NCI-H1436 (cell line): ENCODE measurements at regions not wholly inside any gene's neighbourhood (a gene's known extent, or its start where the extent isn't known, plus 50 kb on each side); places are given as distances from the start of the nearest gene placed in this dataset.
"Not testable (repeated sequence)": the region's sequence is repeated elsewhere in the genome, so short reads cannot be mapped to it uniquely, and the experiment has no call there.

Source experiments
- DNase-seq: peaks from one replicate; lab custom pipeline; 2025; lab: John Stamatoyannopoulos, UW

- no peak for DNase-seq
Observed at GRCh38 chr11:95647355-95647754, 142.2 kb downstream of the FAM76B start.

DNA sequence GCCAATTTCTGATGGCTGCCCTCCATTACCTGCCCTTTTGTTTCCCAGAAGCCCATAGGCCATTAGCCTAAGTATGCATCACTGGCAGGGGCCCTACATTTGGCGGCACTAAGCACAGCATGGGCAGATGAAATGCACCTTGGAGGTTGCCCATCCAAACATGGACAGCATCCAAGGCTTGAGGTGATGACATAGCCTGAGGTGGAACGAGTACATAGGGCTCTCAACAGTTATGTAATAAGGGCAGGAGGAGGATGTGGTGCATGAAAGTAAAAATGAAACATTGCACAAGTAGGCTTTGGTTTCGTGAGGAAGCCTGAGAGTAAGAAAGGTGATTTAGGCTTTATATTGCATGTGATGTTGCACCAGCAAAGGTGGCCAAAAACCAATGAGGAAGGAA lies 148.1 kb downstream of the FAM76B start:
- DNase-seq, result no peak

DNA sequence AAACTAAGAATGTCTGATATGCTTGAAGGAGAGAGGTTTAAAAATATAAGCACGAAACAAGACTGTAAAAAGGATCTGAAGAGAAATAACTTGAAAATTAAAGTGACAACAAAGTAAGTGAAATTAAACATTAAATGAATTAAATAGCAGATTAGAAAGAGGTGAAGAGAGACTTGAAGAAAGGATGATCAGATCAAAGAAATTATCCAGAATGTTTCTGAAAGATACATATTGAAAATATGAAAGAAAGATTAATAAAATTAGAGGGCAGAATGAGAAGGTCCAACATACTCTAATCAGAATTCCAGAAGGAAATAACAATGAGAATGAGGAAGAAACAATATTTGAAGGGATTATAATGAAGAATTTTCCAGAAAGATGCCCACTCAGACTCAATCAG lies 151.1 kb downstream of the FAM76B start:
- no peak for DNase-seq

DNA sequence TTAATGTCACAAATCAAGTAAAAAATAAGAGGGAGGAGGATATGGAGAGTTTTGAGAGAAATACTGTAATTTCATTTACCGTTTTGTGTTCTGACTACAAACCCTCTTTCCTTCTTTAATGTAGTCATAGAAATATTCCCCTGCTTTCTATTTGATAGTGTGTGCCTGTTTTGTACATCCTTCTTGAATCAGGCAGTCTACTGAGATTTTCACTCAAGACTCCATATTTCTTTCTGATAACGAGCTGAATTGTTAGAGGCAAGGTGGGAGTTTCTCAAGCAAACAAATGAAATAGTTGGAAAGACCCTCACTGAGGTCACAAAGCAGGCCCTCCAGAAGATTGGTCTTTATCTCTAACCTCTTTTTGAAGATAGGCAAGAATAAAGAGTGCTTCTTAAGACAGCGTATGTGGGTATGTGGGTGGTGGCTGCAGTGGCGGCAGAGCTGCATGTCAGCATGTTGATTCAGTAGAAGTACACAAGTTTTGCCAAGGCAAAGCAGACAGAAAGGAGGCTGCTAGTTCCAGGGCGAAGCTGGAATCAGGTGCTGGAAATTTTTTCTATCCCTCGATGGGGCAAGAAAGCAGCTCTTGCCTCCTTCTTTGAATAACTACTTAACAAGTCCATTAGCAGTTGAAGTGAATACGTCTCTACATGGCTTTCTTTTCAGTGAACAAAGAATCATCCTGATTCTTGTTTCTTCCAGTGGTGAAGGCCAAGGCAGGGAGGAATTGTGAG lies 164.2 kb downstream of the FAM76B start:
- DNase-seq, result no peak

DNA sequence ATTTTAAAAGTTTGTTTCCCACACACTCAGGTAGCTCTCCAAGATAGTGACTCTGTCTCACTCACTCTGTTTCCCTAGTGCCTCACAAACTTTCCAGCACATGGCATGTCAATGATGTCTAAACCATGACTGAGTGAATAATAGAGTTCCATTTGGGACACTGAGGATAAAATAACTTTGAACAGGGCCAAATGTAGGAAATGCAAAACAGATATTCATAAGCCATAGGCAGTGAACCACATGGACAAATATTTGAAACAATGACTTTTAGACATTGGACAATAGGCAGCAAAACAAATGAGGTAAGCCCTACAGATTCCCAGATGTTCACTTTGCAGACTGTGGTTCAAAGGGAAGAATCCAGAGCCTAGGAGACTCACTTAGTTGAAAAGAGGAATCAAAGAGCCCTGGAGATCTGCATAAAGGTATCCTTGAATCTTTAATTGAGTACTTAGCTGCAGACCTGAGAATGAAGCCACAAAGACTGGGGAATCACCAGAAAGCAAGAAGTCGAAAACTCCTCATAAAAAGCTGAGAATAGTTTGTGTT lies 173.3 kb downstream of the FAM76B start:
- no peak for DNase-seq

DNA sequence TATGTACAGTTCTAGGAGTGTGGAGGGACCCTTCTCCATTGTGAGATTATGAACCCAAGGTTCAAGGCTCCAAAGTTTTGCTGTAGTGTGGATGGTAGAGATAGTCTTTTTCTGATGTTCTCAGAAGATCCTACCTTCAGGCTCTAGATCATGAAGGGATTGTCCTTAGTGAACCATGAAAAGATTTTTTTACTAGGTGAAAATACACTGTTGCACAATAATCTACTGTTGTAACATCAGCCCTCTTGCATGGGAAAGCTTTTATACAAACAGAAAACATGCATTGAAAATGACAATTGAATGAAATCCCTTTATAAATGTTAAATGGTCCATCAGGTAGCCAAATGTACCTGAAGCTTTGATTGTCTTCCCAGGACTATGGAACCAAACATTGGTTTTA lies 177.8 kb downstream of the FAM76B start:
- no peak for DNase-seq

DNA sequence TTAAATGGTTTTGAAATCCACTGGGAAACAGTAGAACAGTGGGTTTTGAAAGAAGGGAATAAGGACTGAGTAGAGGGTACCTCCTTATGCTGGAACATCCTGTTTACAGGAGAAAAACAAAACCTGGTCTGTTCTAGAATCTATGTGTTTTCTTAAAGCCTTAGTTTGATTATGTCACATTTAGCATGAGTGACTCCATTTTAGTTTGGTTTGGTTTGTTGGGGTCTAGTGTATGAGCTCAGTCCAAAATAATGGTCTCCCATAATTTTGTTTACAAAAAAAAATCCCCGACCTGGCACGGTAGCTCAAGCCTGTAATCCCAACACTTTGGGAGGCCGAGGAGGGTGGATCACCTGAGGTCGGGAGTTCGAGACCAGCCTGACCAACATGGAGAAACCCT lies 179.4 kb downstream of the FAM76B start:
- not testable (repeated sequence) for DNase-seq

DNA sequence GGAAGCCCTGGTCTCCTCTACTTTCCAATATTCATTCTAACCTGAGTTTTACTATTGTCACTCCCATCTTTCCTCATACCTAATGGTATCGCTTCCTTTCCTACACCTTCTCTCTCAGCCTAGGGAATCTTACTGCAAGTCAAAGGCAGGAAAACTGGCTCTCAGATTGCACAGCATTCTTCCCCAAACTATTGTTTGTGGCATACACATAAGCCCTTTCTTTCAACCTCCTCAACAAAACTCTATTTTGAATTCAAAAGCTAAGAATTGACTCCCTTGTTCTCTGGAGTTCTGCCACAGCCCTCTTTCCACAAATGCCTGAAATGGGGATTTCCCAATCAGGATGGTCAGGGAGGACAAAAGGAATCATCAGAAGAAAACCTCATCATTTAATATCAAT lies 181.5 kb downstream of the FAM76B start:
- no peak for DNase-seq

GRCh38 chr11:95606824-95607223 lies 182.8 kb downstream of the FAM76B start:
- DNase-seq, result no peak

- DNase-seq, result no peak
Observed at GRCh38 chr11:95605271-95605940, 184.2 kb downstream of the FAM76B start.

DNA sequence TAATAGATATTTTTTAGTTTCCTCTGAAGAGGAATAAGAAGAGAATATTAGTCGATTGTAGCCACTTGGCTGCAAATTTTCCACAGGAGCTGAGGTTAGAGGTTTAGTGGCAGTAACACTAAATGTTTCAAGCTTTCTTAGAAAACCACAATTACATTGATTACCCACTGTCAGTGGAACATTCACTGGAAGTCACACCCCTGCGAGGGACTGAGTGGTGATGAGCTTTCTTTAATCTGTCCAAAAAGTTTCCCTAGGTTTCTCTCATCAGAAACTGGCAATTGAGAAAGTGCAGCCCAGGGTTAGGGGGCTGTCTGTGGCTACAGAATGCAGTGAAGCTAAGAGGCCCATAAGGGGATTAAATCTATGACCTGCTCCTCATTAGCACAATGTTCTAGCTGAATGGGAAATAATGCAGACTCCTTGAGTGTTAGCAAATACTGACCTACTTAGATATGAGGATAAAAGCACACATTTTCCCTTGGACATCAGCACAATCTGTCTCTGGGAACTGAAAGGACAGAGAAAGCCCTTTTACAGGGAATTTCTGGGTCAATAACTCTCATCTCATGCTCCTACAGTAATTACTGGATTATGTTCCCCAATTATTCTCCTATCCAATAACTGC lies 189.5 kb downstream of the FAM76B start:
- DNase-seq, result no peak

DNA sequence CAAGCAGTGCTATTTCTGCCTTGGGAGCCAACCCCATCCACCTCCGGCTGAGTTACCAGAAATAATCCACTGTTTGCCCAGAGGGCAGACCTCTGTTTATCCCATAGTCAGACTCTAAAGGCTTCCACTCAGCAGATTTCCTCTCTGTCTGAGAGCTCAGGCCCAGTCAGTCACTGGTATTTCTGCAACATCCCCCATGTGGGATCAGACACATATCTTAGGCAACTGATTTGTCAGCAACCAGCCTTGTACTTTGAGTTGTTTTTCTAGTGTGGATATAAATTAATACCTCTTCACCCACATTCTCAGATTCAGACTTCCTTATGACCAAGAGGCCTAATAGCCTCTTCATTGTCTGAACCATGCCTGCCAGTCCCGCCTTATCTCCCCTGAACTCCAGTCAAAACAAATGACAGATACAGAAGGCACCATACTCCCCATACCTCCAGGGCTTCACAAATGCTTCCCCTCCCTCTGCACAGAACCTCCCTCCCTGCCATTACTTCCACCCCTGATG lies 193.6 kb downstream of the FAM76B start:
- no peak for DNase-seq

DNA sequence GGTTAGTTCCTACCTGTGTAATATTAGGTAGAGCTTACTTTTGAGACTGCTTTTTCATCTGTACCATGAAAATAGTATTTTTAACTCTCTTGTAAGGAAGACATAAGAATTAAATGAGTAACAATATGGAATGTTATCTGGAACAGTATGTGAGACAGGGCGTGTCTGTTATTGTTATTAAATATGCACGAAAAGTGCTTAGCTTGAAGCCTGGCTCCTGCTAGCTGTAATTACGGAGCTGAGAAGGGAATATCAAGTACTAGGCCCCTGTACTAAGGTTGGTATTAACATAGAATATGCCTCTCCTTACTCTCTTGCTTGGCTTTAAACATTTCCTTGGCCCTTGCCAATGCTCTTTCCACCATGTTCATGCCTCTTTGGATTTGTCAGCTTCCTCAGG lies 194.0 kb downstream of the FAM76B start:
- DNase-seq, result no peak

DNA sequence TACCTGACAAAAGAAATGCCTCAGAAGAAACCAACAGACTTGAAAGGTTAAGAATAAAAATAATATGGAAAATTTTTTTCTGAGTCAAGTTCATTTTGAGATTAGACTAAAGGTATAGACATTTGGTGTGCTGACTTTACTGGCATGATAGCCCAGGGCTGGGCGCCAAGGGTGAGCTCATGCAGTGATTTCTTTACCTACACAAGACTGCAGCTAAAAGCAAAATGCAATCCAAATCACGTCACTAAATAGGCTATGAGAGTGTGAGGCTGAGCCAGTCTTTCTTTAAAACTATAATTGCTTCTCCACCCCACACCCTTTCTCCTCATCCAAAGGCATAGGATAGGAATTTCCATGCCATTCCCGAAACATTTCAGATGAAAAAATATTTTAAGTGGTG lies 196.5 kb downstream of the FAM76B start:
- no peak for DNase-seq

DNA sequence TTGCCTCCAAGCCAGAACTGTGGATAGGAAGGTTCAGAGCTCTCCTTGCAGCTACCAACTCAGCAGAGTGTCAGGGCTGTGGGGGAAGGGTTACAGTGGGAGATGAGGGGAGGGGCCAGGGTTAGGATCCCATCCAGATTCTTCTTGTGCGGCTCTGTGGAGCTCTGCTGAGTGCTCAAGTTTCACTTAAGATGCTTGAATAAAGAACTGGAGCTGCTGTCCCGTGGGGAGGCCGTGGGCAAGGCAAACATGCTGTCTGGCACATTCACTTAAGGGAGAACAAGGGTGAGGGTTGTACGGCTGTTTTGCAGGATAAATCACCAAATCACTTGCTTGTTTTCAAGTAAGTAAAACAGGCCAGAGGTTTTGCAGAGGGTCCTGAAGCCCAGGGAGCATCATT lies 197.1 kb downstream of the FAM76B start:
- DNase-seq, result no peak

DNA sequence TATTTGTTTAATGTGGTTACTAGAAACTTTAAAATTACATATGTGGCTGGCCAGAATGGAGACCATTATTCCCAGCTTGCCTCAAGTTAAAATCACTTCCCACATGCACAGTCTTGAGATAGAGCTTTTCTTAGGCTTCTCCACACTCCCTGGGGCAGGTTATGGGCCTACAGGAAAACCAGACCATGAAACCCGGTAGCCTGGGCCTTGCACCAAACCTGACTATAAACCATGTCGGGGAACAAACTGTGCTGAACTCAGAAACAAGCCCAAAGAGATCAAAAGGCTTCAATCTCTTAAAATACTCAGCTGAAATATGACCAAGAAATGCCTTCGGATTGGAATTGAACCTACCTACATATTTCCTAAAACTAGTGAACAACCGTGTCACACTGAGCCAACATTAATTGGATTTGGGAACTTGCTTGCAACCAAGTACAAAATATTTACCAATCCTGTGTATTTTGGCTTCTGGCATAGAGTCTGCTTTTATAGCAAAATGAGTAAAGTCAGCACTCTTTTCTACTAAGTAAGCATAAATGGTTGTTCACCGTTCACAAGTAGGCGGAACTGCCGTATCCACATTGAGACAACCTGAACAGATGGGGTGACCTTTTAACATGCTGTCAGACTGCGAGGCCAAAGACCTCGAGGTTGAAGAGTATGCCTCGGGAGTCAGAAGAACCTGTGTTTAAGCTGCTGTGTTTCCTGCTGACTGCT lies 199.5 kb downstream of the FAM76B start:
- DNase-seq, result no peak

GRCh38 chr11:95588821-95589220 lies 200.8 kb downstream of the FAM76B start:
- no peak for DNase-seq

DNA sequence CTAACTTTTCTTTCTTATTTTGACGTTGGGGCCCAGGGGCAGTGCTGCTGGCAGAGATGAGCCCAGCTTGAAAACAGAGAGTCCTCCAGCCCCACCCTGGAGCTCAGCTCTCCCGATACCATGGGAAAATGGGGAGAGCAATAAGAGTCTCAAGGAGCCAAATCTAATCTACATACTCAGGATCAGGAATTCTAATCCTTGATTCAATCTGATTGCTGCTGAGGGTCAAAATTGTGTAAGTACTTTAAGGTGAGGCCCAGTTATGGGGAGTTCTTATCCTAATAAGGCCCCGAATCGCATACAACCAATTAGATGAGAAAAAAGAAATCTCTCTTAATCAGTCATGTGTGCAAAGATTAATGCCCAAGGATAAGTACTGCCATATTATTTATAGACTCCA lies 202.9 kb downstream of the FAM76B start:
- DNase-seq, result no peak

DNA sequence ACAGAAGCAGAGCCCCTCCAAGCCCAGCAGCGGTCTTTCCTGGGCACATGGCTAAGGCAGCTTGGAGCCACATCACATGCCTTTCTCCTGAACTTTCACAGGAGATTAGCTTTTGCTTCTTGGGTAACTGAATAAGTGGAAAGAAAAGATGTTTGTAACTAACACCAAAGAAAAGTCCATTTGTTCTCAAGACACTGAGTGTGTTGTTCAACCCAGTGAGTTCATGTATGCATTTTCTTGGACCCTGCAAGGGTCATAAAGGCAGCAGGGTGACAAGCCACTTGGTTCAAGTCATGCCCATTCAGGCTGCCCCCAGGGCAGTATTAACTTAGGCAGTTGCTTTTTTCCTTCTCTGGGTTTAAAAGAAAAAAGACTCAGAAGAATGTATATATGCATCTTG lies 203.4 kb downstream of the FAM76B start:
- DNase-seq, result no peak

DNA sequence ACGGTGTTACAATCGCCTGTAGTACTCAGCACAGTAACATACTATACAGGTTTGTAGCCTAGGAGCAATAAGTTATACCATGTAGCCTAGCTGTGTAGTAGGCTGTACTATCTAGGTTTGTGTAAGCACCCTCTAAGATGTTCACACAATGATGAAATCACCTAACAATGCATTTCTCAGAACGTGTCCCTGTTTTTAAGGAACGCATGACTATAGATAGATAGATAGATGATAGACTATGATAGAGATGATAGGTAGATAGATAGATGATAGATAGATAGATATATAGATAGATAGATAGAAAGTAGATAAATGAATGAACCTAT lies 203.9 kb downstream of the FAM76B start:
- no peak for DNase-seq

DNA sequence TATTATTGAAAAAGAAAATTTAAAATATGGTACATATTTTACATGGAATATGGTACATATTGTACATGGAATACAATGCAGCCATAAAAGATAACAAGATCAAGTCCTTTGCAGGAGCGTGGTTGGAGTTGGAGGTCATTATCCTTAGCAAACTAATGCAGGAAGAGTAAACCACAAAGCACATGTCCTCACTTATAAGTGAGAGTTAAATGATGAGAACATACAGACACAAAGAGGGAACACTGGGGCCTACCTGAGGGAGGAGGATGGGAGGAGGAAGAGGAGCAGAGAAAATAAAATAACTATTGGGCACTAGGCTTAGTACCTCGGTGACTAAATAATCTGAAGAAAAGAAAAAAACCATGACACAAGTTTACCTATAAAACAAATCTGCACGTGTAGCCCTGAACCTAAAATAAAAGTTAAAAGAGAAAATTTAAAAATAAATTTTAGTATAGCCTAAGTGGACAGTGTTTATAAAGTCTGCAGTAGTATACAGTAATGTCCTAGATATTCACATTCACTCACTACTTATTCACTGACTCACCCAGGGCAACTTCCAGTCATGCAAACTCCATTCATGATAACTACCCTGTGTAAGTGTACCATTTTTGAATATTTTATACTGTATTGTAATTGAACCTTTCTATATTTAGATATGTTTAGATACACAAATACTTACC lies 204.4 kb downstream of the FAM76B start:
- no peak for DNase-seq

- DNase-seq, result peak; percentile 2
Observed at GRCh38 chr11:95584589-95584988, 205.0 kb downstream of the FAM76B start.
